Type B pancreatic cell (in vitro differentiated cells): ENCODE measurements at regions not wholly inside any gene's neighbourhood (a gene's known extent, or its start where the extent isn't known, plus 50 kb on each side); places are given as distances from the start of the nearest gene placed in this dataset.

Experiments used
- DNase-seq: peaks from one replicate; pipeline ENCODE4 v3.0.0; 2021; ENCODE audit warnings: mixed read lengths; ENCODE audit not compliant: unreplicated experiment; ENCODE audit errors: extremely low spot score
- H3K27ac Mint-ChIP-seq: 2 replicates; pipeline ENCODE4 v1.8.0; 2021; ENCODE audit warnings: mild to moderate bottlenecking, mixed read lengths
- H3K27me3 Mint-ChIP-seq: 2 replicates; pipeline ENCODE4 v1.8.0; 2021; ENCODE audit warnings: mixed read lengths
- H3K36me3 Mint-ChIP-seq: 2 replicates; pipeline ENCODE4 v1.8.0; 2021; ENCODE audit warnings: mixed read lengths
- H3K4me1 Mint-ChIP-seq: one replicate; pipeline ENCODE4 v1.8.0; 2021; ENCODE audit warnings: mixed read lengths; ENCODE audit not compliant: unreplicated experiment
- H3K4me3 Mint-ChIP-seq: 2 replicates; pipeline ENCODE4 v1.8.0; 2021; ENCODE audit warnings: mild to moderate bottlenecking, mixed read lengths
- H3K9me3 Mint-ChIP-seq: 2 replicates; pipeline ENCODE4 v1.8.0; 2021; ENCODE audit warnings: mixed read lengths
- CTCF ChIP-seq: fragments of 200-600 bp; sonication (generic); conservative IDR thresholded peaks from 2 replicates; pipeline ENCODE4 v1.5.0; 2021; ENCODE audit warnings: antibody characterized with exemption, mild to moderate bottlenecking

- H3K4me3 Mint-ChIP-seq = no peak overlapping the region
Observed at GRCh38 chr4:56183344-56183959, 203.8 kb downstream of the AASDH start.

GRCh38 chr4:56182356-56182755 lies 204.9 kb downstream of the AASDH start:
- Mint-ChIP-seq H3K4me3 (no peak overlapping the region), H3K27ac (no peak overlapping the region), H3K27me3 (no peaks in the 10 kb centered on the region), H3K9me3 (no peaks in the 10 kb centered on the region), H3K36me3 (peaks cover 33% of the 10 kb centered on the region), H3K4me1 (peaks cover 20% of the 10 kb centered on the region)
- DNase-seq = no peak
- no peak for TF ChIP-seq CTCF

More at GRCh38 chr4:56183344-56183959, 203.8 kb downstream of the AASDH start:
- TF ChIP-seq CTCF = no peak
- H3K27me3 Mint-ChIP-seq = no peaks in the 10 kb centered on the region
- DNase-seq = no peak
- H3K9me3 Mint-ChIP-seq = no peaks in the 10 kb centered on the region
- H3K27ac Mint-ChIP-seq = peak overlapping the region; percentile 58
- peaks cover 25% of the 10 kb centered on the region for H3K4me1 Mint-ChIP-seq
- H3K36me3 Mint-ChIP-seq = peaks cover 30% of the 10 kb centered on the region

GRCh38 chr4:56181140-56181953 lies 205.9 kb downstream of the AASDH start:
- Mint-ChIP-seq H3K9me3 (peaks cover 5% of the 10 kb centered on the region), H3K27ac (no peak overlapping the region), H3K36me3 (peaks cover 39% of the 10 kb centered on the region), H3K4me1 (peaks cover 13% of the 10 kb centered on the region), H3K27me3 (no peaks in the 10 kb centered on the region), H3K4me3 (no peak overlapping the region)
- no peak for TF ChIP-seq CTCF
- no peak for DNase-seq

- Mint-ChIP-seq H3K9me3 (peaks cover 9% of the 10 kb centered on the region), H3K27me3 (no peaks in the 10 kb centered on the region), H3K36me3 (peaks cover 17% of the 10 kb centered on the region), H3K4me3 (no peak overlapping the region), H3K27ac (no peak overlapping the region), H3K4me1 (no peaks in the 10 kb centered on the region)
- no peak for TF ChIP-seq CTCF
- no peak for DNase-seq
Observed at GRCh38 chr4:56169061-56169460, 218.2 kb downstream of the AASDH start.

GRCh38 chr4:56164907-56165306 lies 216.2 kb downstream of the CEP135 start:
- H3K27ac Mint-ChIP-seq = no peak overlapping the region
- no peaks in the 10 kb centered on the region for H3K27me3 Mint-ChIP-seq
- peaks cover 8% of the 10 kb centered on the region for H3K36me3 Mint-ChIP-seq
- peaks cover 9% of the 10 kb centered on the region for H3K9me3 Mint-ChIP-seq
- no peak for TF ChIP-seq CTCF
- DNase-seq = no peak
- no peak overlapping the region for H3K4me3 Mint-ChIP-seq
- no peaks in the 10 kb centered on the region for H3K4me1 Mint-ChIP-seq
